WTC11 (cell line): ENCODE measurements at regions not wholly inside any gene's neighbourhood (a gene's known extent, or its start where the extent isn't known, plus 50 kb on each side); places are given as distances from the start of the nearest gene placed in this dataset.

Experiments used
- ATAC-seq: fragments of 200-7000 bp; cut with Tn5 transposase; 2 replicates; pipeline ENCODE4 v1.10.0; 2021; ENCODE audit warnings: mild to moderate bottlenecking, moderate library complexity
- CTCF ChIA-PET: fragments of 300-600 bp; sonication (Branson Sonifier 250); formaldehyde crosslinking; loops from one replicate; lab custom pipeline; 2021; ENCODE audit warnings: antibody characterized with exemption; lab: Charles Lee
- POLR2A ChIA-PET: fragments of 350-600 bp; sonication (Branson Sonifier 250); formaldehyde crosslinking; loops from one replicate; lab custom pipeline; 2021; ENCODE audit warnings: antibody characterized with exemption; lab: Charles Lee
- DNase-seq: peaks from one replicate; pipeline ENCODE4 v3.0.0; 2021; ENCODE audit warnings: low spot score
- H3K27ac Mint-ChIP-seq: 2 replicates; pipeline ENCODE4 v1.8.0; 2021; ENCODE audit warnings: mixed read lengths
- H3K27me3 Mint-ChIP-seq: 2 replicates; pipeline ENCODE4 v1.8.0; 2021; ENCODE audit warnings: low read depth, mild to moderate bottlenecking, moderate library complexity, mixed read lengths
- H3K36me3 Mint-ChIP-seq: 2 replicates; pipeline ENCODE4 v1.8.0; 2021; ENCODE audit warnings: mixed read lengths
- H3K4me1 Mint-ChIP-seq: 2 replicates; pipeline ENCODE4 v1.8.0; 2022; ENCODE audit warnings: mixed read lengths
- H3K4me3 Mint-ChIP-seq: 2 replicates; pipeline ENCODE4 v1.8.0; 2021; ENCODE audit warnings: mild to moderate bottlenecking, moderate library complexity, mixed read lengths
- H3K9me3 Mint-ChIP-seq: 2 replicates; pipeline ENCODE4 v1.8.0; 2021; ENCODE audit warnings: mixed read lengths
- ATF1 ChIP-seq: sonication (generic); formaldehyde crosslinking; IDR thresholded peaks from 2 replicates; pipeline ENCODE4 v1.8.1; 2023; ENCODE audit warnings: mild to moderate bottlenecking, moderate library complexity, missing genetic modification reagents
- ATF2 ChIP-seq: sonication (generic); formaldehyde crosslinking; IDR thresholded peaks from 2 replicates; pipeline ENCODE4 v1.8.1; 2022; ENCODE audit warnings: low read depth, missing genetic modification reagents, borderline replicate concordance
- ATF6 ChIP-seq: sonication (generic); formaldehyde crosslinking; IDR thresholded peaks from 2 replicates; pipeline ENCODE4 v1.8.1; 2023; ENCODE audit warnings: mild to moderate bottlenecking, missing genetic modification reagents
- ESRRA ChIP-seq: sonication (generic); formaldehyde crosslinking; IDR thresholded peaks from 2 replicates; pipeline ENCODE4 v1.8.1; 2022; ENCODE audit warnings: mild to moderate bottlenecking, missing genetic modification reagents, borderline replicate concordance
- FOXK1 ChIP-seq: sonication (generic); formaldehyde crosslinking; IDR thresholded peaks from 2 replicates; pipeline ENCODE4 v1.8.0; 2022; ENCODE audit warnings: mild to moderate bottlenecking, moderate library complexity, missing genetic modification reagents
- HMGA2 ChIP-seq: fragments of 250-450 bp; sonication (Bioruptor Pico); IDR thresholded peaks from 2 replicates; pipeline ENCODE4 v1.4.0; 2021; ENCODE audit warnings: mild to moderate bottlenecking, moderate library complexity
- JAZF1 ChIP-seq: fragments of 250-450 bp; sonication (Bioruptor Pico); IDR thresholded peaks from 2 replicates; pipeline ENCODE4 v1.9.0; 2021; ENCODE audit warnings: moderate library complexity, mild to moderate bottlenecking, inconsistent platforms
- MYBL2 ChIP-seq: sonication (generic); formaldehyde crosslinking; IDR thresholded peaks from 2 replicates; pipeline ENCODE4 v1.8.1; 2023; ENCODE audit warnings: mild to moderate bottlenecking, moderate library complexity, missing genetic modification reagents
- NFE2L1 ChIP-seq: sonication (generic); formaldehyde crosslinking; IDR thresholded peaks from 2 replicates; pipeline ENCODE4 v1.8.1; 2023; ENCODE audit warnings: missing genetic modification reagents
- OVOL2 ChIP-seq: fragments of 250-450 bp; sonication (Bioruptor Pico); IDR thresholded peaks from 2 replicates; pipeline ENCODE4 v1.9.0; 2021; ENCODE audit warnings: mild to moderate bottlenecking, borderline replicate concordance
- SMAD4 ChIP-seq: sonication (generic); formaldehyde crosslinking; IDR thresholded peaks from 2 replicates; pipeline ENCODE4 v1.8.0; 2022; ENCODE audit warnings: mild to moderate bottlenecking, missing genetic modification reagents
- TEAD1 ChIP-seq: sonication (generic); formaldehyde crosslinking; IDR thresholded peaks from 2 replicates; pipeline ENCODE4 v1.8.0; 2022; ENCODE audit warnings: mild to moderate bottlenecking, missing genetic modification reagents
- USF1 ChIP-seq: sonication (generic); formaldehyde crosslinking; IDR thresholded peaks from 2 replicates; pipeline ENCODE4 v1.8.0; 2022; ENCODE audit warnings: mild to moderate bottlenecking, missing genetic modification reagents
- ZBTB21 ChIP-seq: sonication (generic); formaldehyde crosslinking; IDR thresholded peaks from 2 replicates; pipeline ENCODE4 v1.8.1; 2023; ENCODE audit warnings: mild to moderate bottlenecking, missing genetic modification reagents, borderline replicate concordance
- ZNF317 ChIP-seq: sonication (generic); formaldehyde crosslinking; IDR thresholded peaks from 2 replicates; pipeline ENCODE4 v1.8.1; 2023; ENCODE audit warnings: low read depth, mild to moderate bottlenecking, moderate library complexity, missing genetic modification reagents, borderline replicate concordance
- ZNF416 ChIP-seq: fragments of 250-450 bp; sonication (Bioruptor Pico); IDR thresholded peaks from 2 replicates; pipeline ENCODE4 v1.9.0; 2021; ENCODE audit warnings: mild to moderate bottlenecking, inconsistent platforms
- ZNF425 ChIP-seq: fragments of 250-450 bp; sonication (Bioruptor Pico); conservative IDR thresholded peaks from 2 replicates; pipeline ENCODE4 v1.9.0; 2021; ENCODE audit warnings: mild to moderate bottlenecking
- TF ChIP-seq, protein P1 (sequence below): fragments of 250-450 bp; sonication (Bioruptor Pico); IDR thresholded peaks from 2 replicates; pipeline ENCODE4 v1.9.0; 2021; ENCODE audit warnings: mild to moderate bottlenecking
- TF ChIP-seq, protein P2 (sequence below): sonication (generic); formaldehyde crosslinking; IDR thresholded peaks from 2 replicates; pipeline ENCODE4 v1.8.1; 2023; ENCODE audit warnings: mild to moderate bottlenecking, missing genetic modification reagents, borderline replicate concordance
- TF ChIP-seq, protein P3 (sequence below): sonication (generic); formaldehyde crosslinking; IDR thresholded peaks from 2 replicates; pipeline ENCODE4 v1.8.1; 2022; ENCODE audit warnings: missing genetic modification reagents, borderline replicate concordance

GRCh38 chr9:103981912-103982311 is 112.2 kb upstream of the SMC2 start:
- H3K4me3 Mint-ChIP-seq, result no peak overlapping the region
- no peaks in the 10 kb centered on the region for H3K9me3 Mint-ChIP-seq
- POLR2A ChIA-PET, result no interaction called here
- no peaks in the 10 kb centered on the region for H3K27me3 Mint-ChIP-seq
- no peaks in the 10 kb centered on the region for H3K4me1 Mint-ChIP-seq
- TF ChIP-seq ATF2 (no peak), HMGA2 (no peak)
- ATAC-seq, result no peak
- CTCF ChIA-PET, result no interaction called here
- H3K36me3 Mint-ChIP-seq, result no peaks in the 10 kb centered on the region
- DNase-seq, result no peak
- no peak overlapping the region for H3K27ac Mint-ChIP-seq

DNA sequence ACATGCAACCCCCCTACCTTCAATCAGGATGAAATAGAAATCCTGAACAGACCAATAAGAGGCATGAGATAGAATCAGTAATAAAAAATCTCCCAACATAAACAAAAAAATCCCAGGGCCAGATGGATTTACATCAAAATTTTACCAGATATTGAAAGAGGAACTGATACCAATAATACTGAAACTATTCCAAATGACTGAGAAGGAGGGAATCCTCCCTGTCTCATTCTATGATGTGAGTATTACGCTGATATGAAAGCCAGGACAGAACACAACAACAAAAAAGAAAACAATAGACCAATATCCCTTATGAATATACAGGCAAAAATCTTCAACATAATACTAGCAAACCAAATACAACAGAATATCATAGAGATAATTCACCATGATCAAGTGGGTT is 109.0 kb upstream of the SMC2 start:
- H3K27me3 Mint-ChIP-seq, result no peaks in the 10 kb centered on the region
- ChIA-PET POLR2A (no interaction called here), CTCF (no interaction called here)
- no peak overlapping the region for H3K4me3 Mint-ChIP-seq
- no peaks in the 10 kb centered on the region for H3K9me3 Mint-ChIP-seq
- H3K36me3 Mint-ChIP-seq, result no peaks in the 10 kb centered on the region
- no peak for ATAC-seq
- no peak overlapping the region for H3K27ac Mint-ChIP-seq
- no peak for DNase-seq
- H3K4me1 Mint-ChIP-seq, result no peaks in the 10 kb centered on the region; the same call in 1 of the 2 replicates
- TF ChIP-seq NFE2L1 (CRISPR knock-in tag) (no peak), ZNF317 (CRISPR knock-in tag) (no peak), ESRRA (no peak), ATF2 (no peak), ZNF416 (CRISPR knock-in tag) (no peak), JAZF1 (CRISPR knock-in tag) (no peak), FOXK1 (CRISPR knock-in tag) (no peak), SMAD4 (CRISPR knock-in tag) (no peak), ATF6 (CRISPR knock-in tag) (no peak), OVOL2 (CRISPR knock-in tag) (no peak), MYBL2 (CRISPR knock-in tag) (no peak), TEAD1 (CRISPR knock-in tag) (no peak), ATF1 (CRISPR knock-in tag) (no peak), USF1 (CRISPR knock-in tag) (no peak), ZNF425 (CRISPR knock-in tag) (no peak), ZBTB21 (no peak)
- TF ChIP-seq, protein P1, sequence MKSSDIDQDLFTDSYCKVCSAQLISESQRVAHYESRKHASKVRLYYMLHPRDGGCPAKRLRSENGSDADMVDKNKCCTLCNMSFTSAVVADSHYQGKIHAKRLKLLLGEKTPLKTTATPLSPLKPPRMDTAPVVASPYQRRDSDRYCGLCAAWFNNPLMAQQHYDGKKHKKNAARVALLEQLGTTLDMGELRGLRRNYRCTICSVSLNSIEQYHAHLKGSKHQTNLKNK (CRISPR knock-in tag), result no peak
- TF ChIP-seq, protein P2, sequence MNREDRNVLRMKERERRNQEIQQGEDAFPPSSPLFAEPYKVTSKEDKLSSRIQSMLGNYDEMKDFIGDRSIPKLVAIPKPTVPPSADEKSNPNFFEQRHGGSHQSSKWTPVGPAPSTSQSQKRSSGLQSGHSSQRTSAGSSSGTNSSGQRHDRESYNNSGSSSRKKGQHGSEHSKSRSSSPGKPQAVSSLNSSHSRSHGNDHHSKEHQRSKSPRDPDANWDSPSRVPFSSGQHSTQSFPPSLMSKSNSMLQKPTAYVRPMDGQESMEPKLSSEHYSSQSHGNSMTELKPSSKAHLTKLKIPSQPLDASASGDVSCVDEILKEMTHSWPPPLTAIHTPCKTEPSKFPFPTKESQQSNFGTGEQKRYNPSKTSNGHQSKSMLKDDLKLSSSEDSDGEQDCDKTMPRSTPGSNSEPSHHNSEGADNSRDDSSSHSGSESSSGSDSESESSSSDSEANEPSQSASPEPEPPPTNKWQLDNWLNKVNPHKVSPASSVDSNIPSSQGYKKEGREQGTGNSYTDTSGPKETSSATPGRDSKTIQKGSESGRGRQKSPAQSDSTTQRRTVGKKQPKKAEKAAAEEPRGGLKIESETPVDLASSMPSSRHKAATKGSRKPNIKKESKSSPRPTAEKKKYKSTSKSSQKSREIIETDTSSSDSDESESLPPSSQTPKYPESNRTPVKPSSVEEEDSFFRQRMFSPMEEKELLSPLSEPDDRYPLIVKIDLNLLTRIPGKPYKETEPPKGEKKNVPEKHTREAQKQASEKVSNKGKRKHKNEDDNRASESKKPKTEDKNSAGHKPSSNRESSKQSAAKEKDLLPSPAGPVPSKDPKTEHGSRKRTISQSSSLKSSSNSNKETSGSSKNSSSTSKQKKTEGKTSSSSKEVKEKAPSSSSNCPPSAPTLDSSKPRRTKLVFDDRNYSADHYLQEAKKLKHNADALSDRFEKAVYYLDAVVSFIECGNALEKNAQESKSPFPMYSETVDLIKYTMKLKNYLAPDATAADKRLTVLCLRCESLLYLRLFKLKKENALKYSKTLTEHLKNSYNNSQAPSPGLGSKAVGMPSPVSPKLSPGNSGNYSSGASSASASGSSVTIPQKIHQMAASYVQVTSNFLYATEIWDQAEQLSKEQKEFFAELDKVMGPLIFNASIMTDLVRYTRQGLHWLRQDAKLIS (CRISPR knock-in tag), result no peak
- TF ChIP-seq, protein P3, sequence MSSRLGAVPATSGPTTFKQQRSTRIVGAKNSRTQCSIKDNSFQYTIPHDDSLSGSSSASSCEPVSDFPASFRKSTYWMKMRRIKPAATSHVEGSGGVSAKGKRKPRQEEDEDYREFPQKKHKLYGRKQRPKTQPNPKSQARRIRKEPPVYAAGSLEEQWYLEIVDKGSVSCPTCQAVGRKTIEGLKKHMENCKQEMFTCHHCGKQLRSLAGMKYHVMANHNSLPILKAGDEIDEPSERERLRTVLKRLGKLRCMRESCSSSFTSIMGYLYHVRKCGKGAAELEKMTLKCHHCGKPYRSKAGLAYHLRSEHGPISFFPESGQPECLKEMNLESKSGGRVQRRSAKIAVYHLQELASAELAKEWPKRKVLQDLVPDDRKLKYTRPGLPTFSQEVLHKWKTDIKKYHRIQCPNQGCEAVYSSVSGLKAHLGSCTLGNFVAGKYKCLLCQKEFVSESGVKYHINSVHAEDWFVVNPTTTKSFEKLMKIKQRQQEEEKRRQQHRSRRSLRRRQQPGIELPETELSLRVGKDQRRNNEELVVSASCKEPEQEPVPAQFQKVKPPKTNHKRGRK, result no peak
